ENCODE measurements at regions not wholly inside any gene's neighbourhood (a gene's known extent, or its start where the extent isn't known, plus 50 kb on each side); places are given as distances from the start of the nearest gene placed in this dataset.

GRCh38 chr13:70357031-70357430 lies 248.8 kb upstream of the KLHL1 start:
- no peak for DNase-seq

- DNase-seq: no peak
Measured at GRCh38 chr13:70353096-70353495, 244.8 kb upstream of the KLHL1 start.

GRCh38 chr13:70347947-70348620 lies 239.8 kb upstream of the KLHL1 start:
- no peak for DNase-seq

- no peak for DNase-seq
Measured at GRCh38 chr13:70339738-70340137, 231.5 kb upstream of the KLHL1 start.

GRCh38 chr13:70338609-70339008 lies 230.4 kb upstream of the KLHL1 start:
- no peak for DNase-seq

GRCh38 chr13:70336866-70337265 lies 228.6 kb upstream of the KLHL1 start:
- DNase-seq: no peak

- DNase-seq: no peak
Measured at GRCh38 chr13:70333752-70334151, 225.5 kb upstream of the KLHL1 start.

GRCh38 chr13:70330697-70331361 lies 222.6 kb upstream of the KLHL1 start:
- no peak for DNase-seq

GRCh38 chr13:70324519-70324918 lies 216.3 kb upstream of the KLHL1 start:
- DNase-seq: no peak

GRCh38 chr13:70311191-70311590 lies 202.9 kb upstream of the KLHL1 start:
- DNase-seq: no peak

- DNase-seq: peak; percentile 78
Measured at GRCh38 chr13:70310396-70311119, 202.3 kb upstream of the KLHL1 start.

- no peak for DNase-seq
Measured at GRCh38 chr13:70297189-70297616, 189.0 kb upstream of the KLHL1 start.

GRCh38 chr13:70284371-70284770 lies 176.1 kb upstream of the KLHL1 start:
- no peak for DNase-seq

- no peak for DNase-seq
Measured at GRCh38 chr13:70275841-70276240, 167.6 kb upstream of the KLHL1 start.

- no peak for DNase-seq
Measured at GRCh38 chr13:70255406-70255991, 147.2 kb upstream of the KLHL1 start.

- DNase-seq: peak; percentile 80
Measured at GRCh38 chr13:70253834-70254233, 145.6 kb upstream of the KLHL1 start.

- no peak for DNase-seq
Measured at GRCh38 chr13:70253411-70253810, 145.2 kb upstream of the KLHL1 start.

- DNase-seq: no peak
Measured at GRCh38 chr13:70249332-70250064, 141.2 kb upstream of the KLHL1 start.

- DNase-seq: no peak
Measured at GRCh38 chr13:70237131-70237530, 128.9 kb upstream of the KLHL1 start.

GRCh38 chr13:70235565-70235964 lies 127.3 kb upstream of the KLHL1 start:
- no peak for DNase-seq

GRCh38 chr13:70223911-70224310 lies 115.7 kb upstream of the KLHL1 start:
- DNase-seq: no peak

- DNase-seq: no peak
Measured at GRCh38 chr13:70222926-70223325, 114.7 kb upstream of the KLHL1 start.

GRCh38 chr13:70218618-70219017 lies 110.4 kb upstream of the KLHL1 start:
- no peak for DNase-seq

Data from NCI-H1436 treated with DMSO at 0.1 percent for 48 hours (cell line).